Kidney epithelial cell (primary cell): ENCODE measurements at regions not wholly inside any gene's neighbourhood (a gene's known extent, or its start where the extent isn't known, plus 50 kb on each side); places are given as distances from the start of the nearest gene placed in this dataset.

Source experiments
- DNase-seq: peaks from one replicate; pipeline ENCODE4 v3.0.0-alpha.2; 2010; ENCODE audit warnings: low read depth
- H3K27me3 ChIP-seq: 2 replicates; pipeline ENCODE4 v1.6.0; 2011; ENCODE audit warnings: low read length; ENCODE audit not compliant: control insufficient read depth, insufficient read depth
- H3K36me3 ChIP-seq: 2 replicates; pipeline ENCODE4 v1.5.1; 2011; ENCODE audit warnings: low read length; ENCODE audit not compliant: control insufficient read depth, insufficient read depth
- H3K4me3 ChIP-seq: 2 replicates; pipeline ENCODE4 v1.5.1; 2011; ENCODE audit warnings: low read depth, mild to moderate bottlenecking, control low read depth, low read length
- TF ChIP-seq, protein P1 (sequence below): IDR thresholded peaks from 2 replicates; pipeline ENCODE4 v1.5.1; 2011; ENCODE audit warnings: mild to moderate bottlenecking, moderate library complexity, low read length, control low read depth, inconsistent platforms; ENCODE audit not compliant: insufficient read depth, poor library complexity, severe bottlenecking

DNA sequence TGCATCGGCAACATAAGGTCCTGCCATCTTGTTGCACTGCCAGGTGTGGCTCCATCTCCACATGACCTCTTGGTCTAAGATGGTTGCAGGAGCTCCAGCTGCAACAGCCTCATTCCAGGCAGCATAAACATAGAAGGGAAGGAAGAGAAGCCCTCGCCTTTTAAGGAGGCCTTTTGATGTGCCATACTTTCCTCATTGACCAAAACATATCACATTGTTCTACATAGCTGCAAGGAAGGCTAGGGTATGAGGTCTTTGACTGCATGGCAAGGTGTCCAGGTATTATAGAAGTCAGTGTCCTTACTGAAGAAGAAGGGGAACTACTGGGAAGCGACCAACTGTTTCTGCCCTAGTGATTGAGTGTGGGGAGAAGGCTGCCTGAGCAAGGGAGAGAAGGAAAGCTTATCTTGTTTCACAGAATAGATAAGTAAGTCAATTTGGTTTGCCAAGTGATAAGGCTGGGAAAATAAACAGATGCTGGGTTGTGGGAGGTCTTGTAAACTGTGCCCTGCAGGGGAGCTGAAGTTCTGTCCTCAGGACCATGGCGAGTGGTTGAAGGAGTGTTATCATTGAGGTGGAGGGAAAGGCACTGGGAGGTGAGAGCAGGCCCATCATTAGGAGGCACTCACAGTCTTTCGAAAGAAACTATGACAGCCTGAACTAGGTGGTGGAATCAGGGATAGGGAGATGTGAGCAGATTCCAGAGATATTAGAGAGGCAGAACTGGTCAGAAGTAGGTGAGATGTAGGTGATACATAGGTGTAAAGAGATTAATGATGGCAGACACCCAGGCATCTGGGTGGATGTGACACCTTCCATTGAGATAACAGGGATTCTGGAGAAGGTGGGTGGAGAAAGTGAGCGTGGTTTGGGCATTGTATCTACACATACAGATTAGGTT, 93.8 kb upstream of the IGF1R start:
- H3K36me3 ChIP-seq = no peaks in the 10 kb centered on the region
- no peaks in the 10 kb centered on the region for H3K27me3 ChIP-seq
- TF ChIP-seq, protein P1, sequence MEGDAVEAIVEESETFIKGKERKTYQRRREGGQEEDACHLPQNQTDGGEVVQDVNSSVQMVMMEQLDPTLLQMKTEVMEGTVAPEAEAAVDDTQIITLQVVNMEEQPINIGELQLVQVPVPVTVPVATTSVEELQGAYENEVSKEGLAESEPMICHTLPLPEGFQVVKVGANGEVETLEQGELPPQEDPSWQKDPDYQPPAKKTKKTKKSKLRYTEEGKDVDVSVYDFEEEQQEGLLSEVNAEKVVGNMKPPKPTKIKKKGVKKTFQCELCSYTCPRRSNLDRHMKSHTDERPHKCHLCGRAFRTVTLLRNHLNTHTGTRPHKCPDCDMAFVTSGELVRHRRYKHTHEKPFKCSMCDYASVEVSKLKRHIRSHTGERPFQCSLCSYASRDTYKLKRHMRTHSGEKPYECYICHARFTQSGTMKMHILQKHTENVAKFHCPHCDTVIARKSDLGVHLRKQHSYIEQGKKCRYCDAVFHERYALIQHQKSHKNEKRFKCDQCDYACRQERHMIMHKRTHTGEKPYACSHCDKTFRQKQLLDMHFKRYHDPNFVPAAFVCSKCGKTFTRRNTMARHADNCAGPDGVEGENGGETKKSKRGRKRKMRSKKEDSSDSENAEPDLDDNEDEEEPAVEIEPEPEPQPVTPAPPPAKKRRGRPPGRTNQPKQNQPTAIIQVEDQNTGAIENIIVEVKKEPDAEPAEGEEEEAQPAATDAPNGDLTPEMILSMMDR = no peak
- no peak overlapping the region for H3K4me3 ChIP-seq
- DNase-seq = no peak

DNA sequence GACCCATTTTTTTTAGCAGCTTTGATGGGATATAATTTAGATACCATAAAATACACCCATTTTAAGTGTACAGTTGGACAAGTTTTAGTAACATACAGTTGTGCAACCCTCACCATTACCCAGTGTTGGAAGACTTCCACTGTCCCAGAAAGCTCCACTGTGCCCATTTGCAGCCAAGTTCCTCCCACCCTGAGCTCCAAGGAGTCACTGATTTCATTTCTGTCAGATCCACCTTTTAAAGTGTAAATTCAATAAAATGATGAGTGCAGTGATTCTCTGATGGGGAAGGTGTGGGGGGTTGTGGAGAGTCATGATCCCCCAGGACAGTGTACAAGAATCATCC, 93.2 kb upstream of the IGF1R start:
- TF ChIP-seq, protein P1 = no peak
- H3K4me3 ChIP-seq = no peak overlapping the region
- no peaks in the 10 kb centered on the region for H3K36me3 ChIP-seq
- no peak for DNase-seq
- no peaks in the 10 kb centered on the region for H3K27me3 ChIP-seq

DNA sequence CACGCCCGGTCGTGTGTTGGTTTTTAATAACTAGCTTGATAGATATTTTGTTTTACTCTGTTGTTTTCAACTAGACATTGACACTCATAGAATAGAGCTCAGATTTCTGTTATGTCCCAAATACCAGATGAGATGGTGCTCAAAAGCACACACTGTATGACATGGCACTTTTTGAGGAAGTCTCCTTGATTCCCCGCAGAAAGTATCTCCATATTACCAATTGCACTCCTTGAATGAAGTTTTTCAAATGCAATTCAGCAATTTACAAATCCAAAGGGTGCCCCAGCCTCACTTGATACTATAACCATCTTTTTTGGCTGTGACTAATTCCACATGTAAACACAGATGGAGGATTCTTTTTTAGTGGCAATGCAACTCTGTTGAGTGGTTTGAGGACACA, 92.0 kb upstream of the IGF1R start:
- DNase-seq = no peak

DNA sequence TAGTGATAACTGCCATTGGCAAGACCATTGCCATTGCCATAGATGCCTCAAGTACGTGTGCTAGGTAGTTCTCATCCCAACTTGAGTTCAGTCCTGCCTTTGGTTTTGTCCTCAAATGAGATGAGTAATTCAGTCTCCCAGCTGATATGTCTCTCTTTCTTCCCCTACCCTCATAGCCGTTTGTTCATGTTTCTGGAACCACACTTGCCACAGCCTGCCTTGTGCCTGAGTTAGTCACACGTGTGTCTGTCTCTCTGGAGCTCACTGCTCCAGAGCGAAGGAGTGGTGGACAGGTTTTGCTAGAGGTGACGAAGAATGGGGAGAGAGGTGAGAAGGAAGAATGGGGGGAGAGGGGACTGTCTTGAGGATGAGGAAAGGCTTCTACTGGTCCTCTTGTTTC, 88.0 kb upstream of the IGF1R start:
- Histone ChIP-seq H3K27me3 (no peaks in the 10 kb centered on the region), H3K4me3 (no peak overlapping the region), H3K36me3 (no peaks in the 10 kb centered on the region)
- TF ChIP-seq, protein P1 = no peak
- DNase-seq = no peak

More for the DNA sequence above, 92.0 kb upstream of the IGF1R start:
- Histone ChIP-seq H3K36me3 (no peaks in the 10 kb centered on the region), H3K4me3 (no peak overlapping the region), H3K27me3 (no peaks in the 10 kb centered on the region)
- TF ChIP-seq, protein P1 = no peak

DNA sequence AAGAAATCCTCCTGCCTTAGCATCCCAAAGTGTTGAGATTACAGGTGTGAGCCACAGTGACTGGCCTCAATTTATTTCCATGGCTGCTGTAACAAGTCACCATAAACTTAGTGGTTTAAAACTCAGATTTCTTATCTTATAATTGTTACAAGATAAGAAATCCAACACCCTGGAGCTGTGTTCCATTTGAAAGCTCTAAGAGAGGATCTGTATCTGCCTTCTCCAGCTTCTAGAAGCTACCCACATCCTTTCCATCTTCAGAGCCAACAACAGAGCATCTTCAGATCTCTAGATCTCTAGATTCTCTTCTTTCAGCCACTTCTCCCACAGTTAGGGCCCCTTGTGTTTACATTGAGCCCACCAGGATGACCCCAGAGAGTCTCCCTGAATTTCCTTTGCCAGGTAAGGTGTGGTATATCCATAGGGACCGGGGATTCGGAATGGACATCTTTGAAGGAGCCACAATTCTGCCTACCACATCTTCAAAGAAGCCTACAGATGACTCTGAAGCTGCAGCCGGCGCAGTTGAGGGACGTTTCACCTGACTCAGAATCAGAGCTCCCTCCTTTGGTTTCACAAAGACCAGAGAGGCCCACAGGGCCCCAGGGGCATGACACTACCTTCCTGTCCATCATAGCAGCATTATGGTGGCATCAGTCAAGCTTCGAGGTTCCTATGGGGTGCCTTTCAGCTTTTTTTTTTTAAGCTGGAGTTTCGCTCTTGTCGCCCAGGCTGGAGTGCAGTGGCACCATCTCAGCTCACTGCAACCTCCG, 87.0 kb upstream of the IGF1R start:
- H3K27me3 ChIP-seq = peaks cover 2% of the 10 kb centered on the region
- H3K4me3 ChIP-seq = no peak overlapping the region
- TF ChIP-seq, protein P1 = no peak
- DNase-seq = no peak
- no peaks in the 10 kb centered on the region for H3K36me3 ChIP-seq
